ENCODE measurements at regions not wholly inside any gene's neighbourhood (a gene's known extent, or its start where the extent isn't known, plus 50 kb on each side); places are given as distances from the start of the nearest gene placed in this dataset.

GRCh38 chr16:65895486-65895885 lies 471.0 kb upstream of the CDH5 start:
- peaks cover 3% of the 10 kb centered on the region for H3K27me3 Mint-ChIP-seq (ENCODE audit: low read depth, poor library complexity)
- no peak overlapping the region for H3K4me3 Mint-ChIP-seq
- H3K4me1 Mint-ChIP-seq, result peaks cover 5% of the 10 kb centered on the region
- no peak for TF ChIP-seq CTCF (IDR thresholded peaks at IDR 0.05)
- peaks cover 7% of the 10 kb centered on the region for H3K9me3 Mint-ChIP-seq
- H3K27ac Mint-ChIP-seq, result no peak overlapping the region
- no peaks in the 10 kb centered on the region for H3K36me3 Mint-ChIP-seq (ENCODE audit: low read depth)
- no peak for DNase-seq

GRCh38 chr16:65890203-65890602 lies 476.3 kb upstream of the CDH5 start:
- Mint-ChIP-seq H3K9me3 (peaks cover 4% of the 10 kb centered on the region), H3K27me3 (ENCODE audit: low read depth, poor library complexity) (peaks cover under 1% of the 10 kb centered on the region), H3K4me3 (no peak overlapping the region), H3K36me3 (ENCODE audit: low read depth) (no peaks in the 10 kb centered on the region), H3K4me1 (no peaks in the 10 kb centered on the region), H3K27ac (no peak overlapping the region)
- DNase-seq, result no peak
- no peak for TF ChIP-seq CTCF (IDR thresholded peaks at IDR 0.05)

GRCh38 chr16:65889533-65889966 lies 476.9 kb upstream of the CDH5 start:
- Mint-ChIP-seq H3K36me3 (ENCODE audit: low read depth) (no peaks in the 10 kb centered on the region), H3K27ac (peak overlapping the region; percentile 21), H3K27me3 (ENCODE audit: low read depth, poor library complexity) (peaks cover 3% of the 10 kb centered on the region), H3K4me1 (no peaks in the 10 kb centered on the region), H3K9me3 (no peaks in the 10 kb centered on the region), H3K4me3 (no peak overlapping the region)
- DNase-seq, result no peak
- TF ChIP-seq CTCF (IDR thresholded peaks at IDR 0.05), result no peak

- Mint-ChIP-seq H3K36me3 (ENCODE audit: low read depth) (no peaks in the 10 kb centered on the region), H3K27me3 (ENCODE audit: low read depth, poor library complexity) (peaks cover 3% of the 10 kb centered on the region), H3K9me3 (no peaks in the 10 kb centered on the region), H3K4me1 (no peaks in the 10 kb centered on the region), H3K27ac (no peak overlapping the region), H3K4me3 (no peak overlapping the region)
- no peak for TF ChIP-seq CTCF (IDR thresholded peaks at IDR 0.05)
- no peak for DNase-seq
Observed at GRCh38 chr16:65888201-65888600, 478.3 kb upstream of the CDH5 start.

GRCh38 chr16:65884018-65884417 lies 482.5 kb upstream of the CDH5 start:
- Mint-ChIP-seq H3K27me3 (ENCODE audit: low read depth, poor library complexity) (peaks cover 3% of the 10 kb centered on the region), H3K4me1 (no peaks in the 10 kb centered on the region), H3K27ac (no peak overlapping the region), H3K36me3 (ENCODE audit: low read depth) (no peaks in the 10 kb centered on the region), H3K4me3 (no peak overlapping the region), H3K9me3 (peaks cover 5% of the 10 kb centered on the region)
- no peak for DNase-seq
- TF ChIP-seq CTCF (IDR thresholded peaks at IDR 0.05), result no peak

- Mint-ChIP-seq H3K27me3 (ENCODE audit: low read depth, poor library complexity) (no peaks in the 10 kb centered on the region), H3K36me3 (ENCODE audit: low read depth) (no peaks in the 10 kb centered on the region), H3K9me3 (peaks cover 5% of the 10 kb centered on the region), H3K4me1 (peaks cover 22% of the 10 kb centered on the region), H3K27ac (no peak overlapping the region), H3K4me3 (no peak overlapping the region)
- DNase-seq, result no peak
- no peak for TF ChIP-seq CTCF (IDR thresholded peaks at IDR 0.05)
Observed at GRCh38 chr16:65878347-65878746, 488.1 kb upstream of the CDH5 start.
